HepG2 (cell line): ENCODE measurements at regions not wholly inside any gene's neighbourhood (a gene's known extent, or its start where the extent isn't known, plus 50 kb on each side); places are given as distances from the start of the nearest gene placed in this dataset.

Experiments
- ATAC-seq: fragments of 200-7000 bp; cut with Tn5 transposase; 3 replicates; pipeline ENCODE4 v1.9.1; 2020; ENCODE audit warnings: mild to moderate bottlenecking, moderate library complexity
- BruUV-seq: library from RNA; stranded (reverse); fragments of 400-500 nt; replicated peaks from 2 replicates; lab custom pipeline; 2021; lab: Mats Ljungman, UMichigan
- CTCF ChIA-PET: fragments of 300-600 bp; formaldehyde crosslinking; extraction: SDS; loops from one replicate; lab custom pipeline; 2021; ENCODE audit warnings: low total read pairs, inconsistent platforms, low intra/inter-chr PET ratio; lab: Yijun Ruan, JAX
- POLR2A ChIA-PET: fragments of 350-600 bp; sonication (Branson Sonifier 250); formaldehyde crosslinking; loops from one replicate; lab custom pipeline; 2020; ENCODE audit warnings: antibody characterized with exemption, inconsistent platforms; lab: Yijun Ruan, JAX
- DNase-seq: peaks from one replicate; pipeline ENCODE4 v3.0.0-alpha.2; 2015; ENCODE audit warnings: low spot score
- FAIRE-seq: peaks from 3 replicates; lab custom pipeline; 2011; peaks lifted over from hg19 to GRCh38; lab: Jason Lieb, UNC
- H2AFZ ChIP-seq: one replicate; pipeline ENCODE4 v1.6.1; 2011; ENCODE audit warnings: low read length, inconsistent platforms
- H3K27ac ChIP-seq: fragments of 300-600 bp; 3 replicates; pipeline ENCODE4 v1.8.0; 2011; ENCODE audit warnings: mixed run types, mild to moderate bottlenecking, mixed read lengths, low read length, inconsistent platforms; ENCODE audit not compliant: insufficient read depth; ENCODE audit errors: extremely low read length
- H3K27me3 ChIP-seq, 2 experiments: fragments of 200-600 bp in 1 of 2; 2 replicates in 1 of 2; 3 replicates in 1 of 2; pipeline versions ENCODE4 v1.6.0 to v1.8.0; 2011; ENCODE audit warnings: low read length in 2 of 2, mild to moderate bottlenecking in 2 of 2, moderate library complexity in 2 of 2, inconsistent platforms in 1 of 2; ENCODE audit not compliant: insufficient read depth in 2 of 2, control insufficient read depth in 1 of 2
- H3K36me3 ChIP-seq, 2 experiments: fragments of 200-600 bp in 1 of 2; replicated peaks in 1 of 2; 2 replicates in 1 of 2; 3 replicates in 1 of 2; pipeline versions ENCODE4 v1.5.1 to v1.8.0; 2011; ENCODE audit warnings: low read length in 2 of 2, inconsistent platforms in 1 of 2; ENCODE audit not compliant: insufficient read depth in 2 of 2, control insufficient read depth in 1 of 2
- H3K4me1 ChIP-seq: 2 replicates; pipeline ENCODE4 v1.5.1; 2012; ENCODE audit warnings: low read length, inconsistent platforms; ENCODE audit not compliant: insufficient read depth
- H3K4me2 ChIP-seq: 2 replicates; pipeline ENCODE4 v1.6.0; 2011; ENCODE audit warnings: low read depth, low read length, inconsistent platforms
- H3K4me3 ChIP-seq, 3 experiments: fragments of 200-600 bp in 1 of 3; sonication (generic), shearing (Covaris generic) in 1 of 3; replicated peaks in 1 of 3; 2 replicates each; pipeline ENCODE4 v1.5.1; 2011 to 2016; ENCODE audit warnings: low read length in 3 of 3, inconsistent platforms in 2 of 3, low read depth in 2 of 3, mild to moderate bottlenecking in 2 of 3, control low read depth in 1 of 3, mixed read lengths in 1 of 3; ENCODE audit not compliant: insufficient read depth in 1 of 3
- H3K79me2 ChIP-seq: one replicate; pipeline ENCODE4 v1.6.1; 2011; ENCODE audit warnings: low read length, inconsistent platforms; ENCODE audit not compliant: insufficient read depth
- H3K9ac ChIP-seq: 2 replicates; pipeline ENCODE4 v1.6.0; 2011; ENCODE audit warnings: mild to moderate bottlenecking, low read depth, low read length, inconsistent platforms; ENCODE audit not compliant: insufficient read depth
- H3K9me3 ChIP-seq: 2 replicates; pipeline ENCODE4 v1.5.1; 2012; ENCODE audit warnings: mild to moderate bottlenecking, low read length
- H4K20me1 ChIP-seq: 2 replicates; pipeline ENCODE4 v1.6.0; 2011; ENCODE audit warnings: inconsistent platforms, mild to moderate bottlenecking, low read length, moderate library complexity; ENCODE audit not compliant: insufficient read depth
- CEBPG ChIP-seq: IDR thresholded peaks from 2 replicates; pipeline ENCODE4 v1.6.1; 2016
- DMAP1 ChIP-seq: IDR thresholded peaks from 2 replicates; pipeline ENCODE4 v1.6.1; 2016
- ETV5 ChIP-seq: IDR thresholded peaks from 2 replicates; pipeline ENCODE4 v1.6.1; 2018; ENCODE audit warnings: missing biosample characterization, missing genetic modification reagents, inconsistent platforms, borderline replicate concordance
- GATA4 ChIP-seq: sonication (generic); IDR thresholded peaks from 2 replicates; pipeline ENCODE4 v1.6.1; 2016; ENCODE audit warnings: antibody characterized with exemption, low read depth, borderline replicate concordance
- GATAD1 ChIP-seq: IDR thresholded peaks from 2 replicates; pipeline ENCODE4 v1.6.1; 2016; ENCODE audit warnings: missing genetic modification reagents, missing compliant biosample characterization
- GZF1 ChIP-seq: sonication (generic); formaldehyde crosslinking; IDR thresholded peaks from 2 replicates; pipeline ENCODE4 v1.5.1; 2020; ENCODE audit warnings: mild to moderate bottlenecking, missing genetic modification reagents
- HNF4A ChIP-seq: sonication (generic); formaldehyde crosslinking; IDR thresholded peaks from 2 replicates; pipeline ENCODE4 v1.4.0; 2020; ENCODE audit warnings: missing genetic modification reagents
- IKZF1 ChIP-seq: fragments of 450-650 bp; IDR thresholded peaks from 2 replicates; pipeline ENCODE4 v1.7.1; 2016
- JDP2 ChIP-seq: sonication (generic); formaldehyde crosslinking; IDR thresholded peaks from 2 replicates; pipeline ENCODE4 v1.8.1; 2022; ENCODE audit warnings: missing genetic modification reagents, borderline replicate concordance
- KDM1A ChIP-seq: IDR thresholded peaks from 2 replicates; pipeline ENCODE4 v1.6.1; 2016; ENCODE audit warnings: missing compliant biosample characterization
- KDM2A ChIP-seq: sonication (generic); formaldehyde crosslinking; IDR thresholded peaks from 2 replicates; pipeline ENCODE4 v1.4.0; 2020; ENCODE audit warnings: low read depth, missing genetic modification reagents, borderline replicate concordance
- MATR3 ChIP-seq: sonication (generic); formaldehyde crosslinking; IDR thresholded peaks from 2 replicates; pipeline ENCODE4 v1.4.0; 2020; ENCODE audit warnings: missing genetic modification reagents
- MED1 ChIP-seq: sonication (generic); formaldehyde crosslinking; IDR thresholded peaks from 2 replicates; pipeline ENCODE4 v1.4.0; 2020; ENCODE audit warnings: missing genetic modification reagents
- MEIS2 ChIP-seq: sonication (generic); formaldehyde crosslinking; IDR thresholded peaks from 2 replicates; pipeline ENCODE4 v1.9.0; 2021; ENCODE audit warnings: mild to moderate bottlenecking, missing genetic modification reagents
- NCOR1 ChIP-seq: fragments of 200-600 bp; sonication (generic); IDR thresholded peaks from 2 replicates; pipeline ENCODE4 v1.7.0; 2017; ENCODE audit warnings: antibody characterized with exemption, low read length, borderline replicate concordance
- RBFOX2 ChIP-seq: fragments of 200-400 bp; formaldehyde crosslinking; IDR thresholded peaks from 2 replicates; pipeline ENCODE4 v1.6.1; 2017; ENCODE audit warnings: low read depth, mild to moderate bottlenecking, low read length
- RNF2 ChIP-seq: fragments of 450-650 bp; conservative IDR thresholded peaks from 2 replicates; pipeline ENCODE4 v1.6.1; 2016; ENCODE audit warnings: low read depth
- RXRB ChIP-seq: IDR thresholded peaks from 2 replicates; pipeline ENCODE4 v1.6.1; 2016; ENCODE audit warnings: borderline replicate concordance, missing genetic modification reagents, missing compliant biosample characterization
- SIX4 ChIP-seq: sonication (generic); formaldehyde crosslinking; IDR thresholded peaks from 2 replicates; pipeline ENCODE4 v1.4.0; 2020; ENCODE audit warnings: missing genetic modification reagents
- SMAD1 ChIP-seq: sonication (generic); formaldehyde crosslinking; IDR thresholded peaks from 2 replicates; pipeline ENCODE4 v1.4.0; 2020; ENCODE audit warnings: missing genetic modification reagents, low read depth, mild to moderate bottlenecking, borderline replicate concordance
- SUZ12 ChIP-seq: fragments of 150-350 bp; IDR thresholded peaks from 2 replicates; pipeline ENCODE4 v1.6.1; 2014; ENCODE audit warnings: low read depth, low read length
- ZNF275 ChIP-seq: sonication (generic); formaldehyde crosslinking; IDR thresholded peaks from 2 replicates; pipeline ENCODE4 v1.8.0; 2022; ENCODE audit warnings: missing genetic modification reagents, mild to moderate bottlenecking, inconsistent platforms, borderline replicate concordance
- ZNF569 ChIP-seq: sonication (generic); formaldehyde crosslinking; IDR thresholded peaks from 2 replicates; pipeline ENCODE4 v1.5.0; 2020; ENCODE audit warnings: mild to moderate bottlenecking, missing genetic modification reagents, moderate library complexity, borderline replicate concordance
- ZNF615 ChIP-seq: sonication (generic); formaldehyde crosslinking; IDR thresholded peaks from 2 replicates; pipeline ENCODE4 v1.5.0; 2020; ENCODE audit warnings: mild to moderate bottlenecking, missing genetic modification reagents, borderline replicate concordance
- ZNF644 ChIP-seq: IDR thresholded peaks from 2 replicates; pipeline ENCODE4 v1.6.1; 2016; ENCODE audit warnings: low read depth
- WGBS: methylation state at CpG from one replicate; pipeline ENCODE4 v1.1.6; 2017; ENCODE audit warnings: low lambda C conversion rate; 5-methylcytosine and 5-hydroxymethylcytosine counted together
- in situ Hi-C: cut with HindIII; loops from 2 replicates; pipeline ENCODE4 v1.10.0; 2017; ENCODE audit warnings: low pct_unique_long_range_greater_than_20kb; ENCODE audit not compliant: extremely low pct_ligation_motif_present
- intact Hi-C: fragments of 100-400 bp; cut with micrococcal nuclease; formaldehyde crosslinking; loops from one replicate; pipeline ENCODE4 v1.10.0; 2022; ENCODE audit not compliant: unreplicated experiment
- TF ChIP-seq, protein P1 (sequence below): sonication (generic); formaldehyde crosslinking; IDR thresholded peaks from 2 replicates; pipeline ENCODE4 v1.4.0; 2020; ENCODE audit warnings: missing genetic modification reagents

GRCh38 chr13:24032674-24033073 is 127.8 kb upstream of the SPATA13 start (continued):
- TF ChIP-seq MED1 (CRISPR knock-in tag) (no peak), ZNF615 (CRISPR knock-in tag) (no peak), RNF2 (no peak), IKZF1 (no peak), ZNF275 (CRISPR knock-in tag) (no peak), RBFOX2 (no peak), JDP2 (CRISPR knock-in tag) (no peak), GZF1 (no peak), DMAP1 (CRISPR knock-in tag) (no peak), KDM2A (CRISPR knock-in tag) (no peak), ZNF644 (CRISPR knock-in tag) (0 out of 2 replicates have a peak, but pooled peaks have one; percentile 27), RXRB (CRISPR knock-in tag) (no peak), HNF4A (CRISPR knock-in tag) (peak; percentile 10; the same call in 1 of the 2 replicates)

DNA sequence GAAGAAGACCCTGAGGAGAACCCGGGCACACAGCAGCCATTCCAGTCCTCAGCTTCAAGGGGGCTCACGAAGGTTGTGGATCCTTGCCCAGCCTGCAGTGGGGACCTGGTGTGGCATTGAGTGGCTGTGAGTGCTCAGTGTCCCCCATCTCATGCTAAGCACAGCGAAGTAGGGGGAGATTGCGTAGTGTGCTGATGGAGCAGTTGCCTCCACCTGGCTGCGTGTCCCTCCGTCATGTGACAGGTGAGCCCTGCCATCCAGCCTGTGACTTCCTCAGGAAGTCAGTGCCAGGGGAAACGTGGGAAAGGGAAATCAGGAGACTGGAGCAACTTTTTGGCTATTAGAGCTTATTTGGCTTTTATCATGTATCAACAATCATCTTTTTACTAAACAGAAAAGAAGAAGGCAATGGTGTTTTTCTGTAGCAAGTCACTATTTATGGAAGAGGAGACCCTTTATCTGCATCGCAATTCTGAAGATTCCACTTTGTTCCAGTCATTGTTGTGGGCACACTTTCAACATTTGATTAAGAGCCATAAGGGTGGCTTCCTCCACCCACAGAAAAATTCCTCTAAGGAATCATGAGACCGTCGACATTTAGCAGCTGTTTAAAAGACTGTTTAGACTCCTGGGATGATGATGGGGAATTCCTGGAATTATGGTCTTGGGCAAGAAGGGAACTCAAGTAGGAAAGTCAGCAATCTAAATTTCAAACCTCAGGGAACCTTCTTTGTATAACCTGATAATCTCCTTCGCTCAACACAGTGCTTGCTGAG is 126.8 kb upstream of the SPATA13 start:
- H3K4me3 ChIP-seq, result no peak overlapping the region
- intact Hi-C loops (no loop called here), in situ Hi-C loops (no loop called here)
- FAIRE-seq (no peak), ATAC-seq (no peak), DNase-seq (no peak)
- no peaks in the 10 kb centered on the region for H3K79me2 ChIP-seq
- no peak overlapping the region for H3K9ac ChIP-seq
- peaks cover 27% of the 10 kb centered on the region for H3K4me1 ChIP-seq
- H3K36me3 ChIP-seq, result no peaks in the 10 kb centered on the region
- no peaks in the 10 kb centered on the region for H3K9me3 ChIP-seq
- H3K27me3 ChIP-seq, result no peaks in the 10 kb centered on the region
- 80% methylated on average over 11 of the region's 11 CpGs for WGBS
- POLR2A ChIA-PET, result no interaction called here
- no peak overlapping the region for H3K27ac ChIP-seq
- no peak overlapping the region for H3K4me2 ChIP-seq
- H2AFZ ChIP-seq, result no peak overlapping the region
- CTCF ChIA-PET, result no interaction called here
- H4K20me1 ChIP-seq, result no peaks in the 10 kb centered on the region
- BruUV-seq, result no TSS peak
- TF ChIP-seq, protein P1, sequence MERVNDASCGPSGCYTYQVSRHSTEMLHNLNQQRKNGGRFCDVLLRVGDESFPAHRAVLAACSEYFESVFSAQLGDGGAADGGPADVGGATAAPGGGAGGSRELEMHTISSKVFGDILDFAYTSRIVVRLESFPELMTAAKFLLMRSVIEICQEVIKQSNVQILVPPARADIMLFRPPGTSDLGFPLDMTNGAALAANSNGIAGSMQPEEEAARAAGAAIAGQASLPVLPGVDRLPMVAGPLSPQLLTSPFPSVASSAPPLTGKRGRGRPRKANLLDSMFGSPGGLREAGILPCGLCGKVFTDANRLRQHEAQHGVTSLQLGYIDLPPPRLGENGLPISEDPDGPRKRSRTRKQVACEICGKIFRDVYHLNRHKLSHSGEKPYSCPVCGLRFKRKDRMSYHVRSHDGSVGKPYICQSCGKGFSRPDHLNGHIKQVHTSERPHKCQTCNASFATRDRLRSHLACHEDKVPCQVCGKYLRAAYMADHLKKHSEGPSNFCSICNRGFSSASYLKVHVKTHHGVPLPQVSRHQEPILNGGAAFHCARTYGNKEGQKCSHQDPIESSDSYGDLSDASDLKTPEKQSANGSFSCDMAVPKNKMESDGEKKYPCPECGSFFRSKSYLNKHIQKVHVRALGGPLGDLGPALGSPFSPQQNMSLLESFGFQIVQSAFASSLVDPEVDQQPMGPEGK (CRISPR knock-in tag), result no peak
- TF ChIP-seq MEIS2 (CRISPR knock-in tag) (no peak), SMAD1 (CRISPR knock-in tag) (no peak), MATR3 (CRISPR knock-in tag) (no peak), ETV5 (CRISPR knock-in tag) (no peak), GATAD1 (CRISPR knock-in tag) (no peak), CEBPG (no peak), SIX4 (CRISPR knock-in tag) (no peak), KDM1A (CRISPR knock-in tag) (no peak), ZNF569 (CRISPR knock-in tag) (no peak), GATA4 (no peak), SUZ12 (no peak), NCOR1 (no peak)
